ENCODE measurements at regions not wholly inside any gene's neighbourhood (a gene's known extent, or its start where the extent isn't known, plus 50 kb on each side); places are given as distances from the start of the nearest gene placed in this dataset.

DNA sequence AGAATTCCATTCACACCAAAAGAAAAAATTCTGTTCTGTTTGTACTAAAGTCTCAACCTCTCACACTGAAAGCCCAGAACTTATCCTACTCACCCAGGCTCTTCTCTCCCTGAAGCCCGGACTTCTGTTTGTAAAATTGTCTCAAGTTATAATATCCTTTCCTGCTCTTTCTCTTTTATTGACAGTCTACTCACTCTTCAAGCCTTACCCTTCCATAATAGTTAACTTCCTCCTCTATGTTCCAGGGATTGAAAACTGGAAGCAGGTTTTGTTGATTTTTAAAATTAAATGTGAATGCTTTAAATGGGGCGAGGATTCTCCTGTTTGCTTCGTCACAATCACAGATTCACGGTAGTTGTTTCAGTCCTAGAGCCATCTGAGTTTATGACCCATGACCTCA, 51.7 kb upstream of the CCDC112 start:
- Histone ChIP-seq H3K27me3 (no peaks in the 10 kb centered on the region), H3K9ac (no peak overlapping the region), H3K4me1 (peaks cover 11% of the 10 kb centered on the region; the same call in 1 of the 2 replicates), H3K9me3 (no peaks in the 10 kb centered on the region), H3K36me3 (no peaks in the 10 kb centered on the region), H4K20me1 (no peaks in the 10 kb centered on the region), H3K27ac (no peak overlapping the region), H3K4me3 (no peak overlapping the region), H3K4me2 (no peak overlapping the region)
- TF ChIP-seq Cebpa-rat (IDR thresholded peaks at IDR 0.05): no peak

All from BLaER1 (cell line).